Gastrocnemius medialis (tissue), 4 donors: ENCODE measurements at regions not wholly inside any gene's neighbourhood (a gene's known extent, or its start where the extent isn't known, plus 50 kb on each side); places are given as distances from the start of the nearest gene placed in this dataset.

Source experiments
- CTCF ChIP-seq, 5 experiments: fragments of 450-650 bp in 3 of 5; fragments of 200-600 bp in 2 of 5; sonication (generic) in 2 of 5; IDR thresholded peaks in 4 of 5; conservative IDR thresholded peaks in 1 of 5; 1 replicate in 4 of 5; 2 replicates in 1 of 5; pipeline ENCODE4 v1.5.1; 2016 to 2019; ENCODE audit warnings: antibody characterized with exemption in 5 of 5, mild to moderate bottlenecking in 3 of 5, moderate library complexity in 3 of 5
- POLR2A ChIP-seq, 2 donors: fragments of 450-650 bp; IDR thresholded peaks; one replicate each; pipeline ENCODE4 v1.6.1; 2017; ENCODE audit warnings: antibody characterized with exemption in 2 of 2, mild to moderate bottlenecking in 2 of 2, moderate library complexity in 2 of 2

GRCh38 chr13:80727321-80727975 is 386.5 kb upstream of the SPRY2 start:
- TF ChIP-seq CTCF (IDR thresholded peaks at IDR 0.05 in 4 of 5, conservative IDR thresholded peaks at IDR 0.05 in 1 of 5), result no peak
- no peak for TF ChIP-seq POLR2A (IDR thresholded peaks at IDR 0.05)
